GM13976 (cell line): ENCODE measurements at regions not wholly inside any gene's neighbourhood (a gene's known extent, or its start where the extent isn't known, plus 50 kb on each side); places are given as distances from the start of the nearest gene placed in this dataset.
"Not testable (repeated sequence)": the region's sequence is repeated elsewhere in the genome, so short reads cannot be mapped to it uniquely, and the experiment has no call there.

Experiments
- DNase-seq: peaks from one replicate; pipeline ENCODE4 v3.0.0; 2012; ENCODE audit warnings: low spot score
- in situ Hi-C: fragments of 300-500 bp; cut with MboI; formaldehyde crosslinking; loops from one replicate; pipeline ENCODE4 v1.12.0; 2022; ENCODE audit warnings: low sequenced_read_pairs, mixed read lengths, inconsistent platforms; ENCODE audit not compliant: unreplicated experiment
- TF ChIP-seq, protein P1 (sequence below): IDR thresholded peaks from 2 replicates; pipeline ENCODE4 v1.5.1; 2012; ENCODE audit warnings: borderline replicate concordance, mild to moderate bottlenecking; ENCODE audit not compliant: insufficient read depth; ENCODE audit errors: extremely low read depth, missing control alignments, control extremely low read depth

DNA sequence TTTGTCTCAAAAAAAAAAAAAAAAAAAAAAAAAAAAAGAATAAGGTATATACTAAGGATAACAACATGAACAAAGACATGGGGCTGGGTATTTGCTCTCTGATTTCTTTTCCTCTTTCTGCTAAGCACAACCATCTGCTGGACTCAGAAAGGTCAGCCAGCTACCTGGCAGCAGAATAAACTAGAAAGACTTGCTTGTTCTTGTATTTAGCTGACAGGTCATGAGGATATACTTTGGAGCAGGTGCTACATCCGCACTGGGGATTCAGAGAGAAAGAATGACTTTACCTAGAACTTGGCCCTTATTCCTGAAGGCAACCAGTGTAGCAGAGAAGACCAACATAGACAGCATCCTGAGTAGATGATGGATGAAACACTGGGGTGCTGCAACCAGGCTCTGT is 550.5 kb downstream of the NTRK3 start:
- in situ Hi-C loops, result no loop called here
- no peak for DNase-seq
- TF ChIP-seq, protein P1, sequence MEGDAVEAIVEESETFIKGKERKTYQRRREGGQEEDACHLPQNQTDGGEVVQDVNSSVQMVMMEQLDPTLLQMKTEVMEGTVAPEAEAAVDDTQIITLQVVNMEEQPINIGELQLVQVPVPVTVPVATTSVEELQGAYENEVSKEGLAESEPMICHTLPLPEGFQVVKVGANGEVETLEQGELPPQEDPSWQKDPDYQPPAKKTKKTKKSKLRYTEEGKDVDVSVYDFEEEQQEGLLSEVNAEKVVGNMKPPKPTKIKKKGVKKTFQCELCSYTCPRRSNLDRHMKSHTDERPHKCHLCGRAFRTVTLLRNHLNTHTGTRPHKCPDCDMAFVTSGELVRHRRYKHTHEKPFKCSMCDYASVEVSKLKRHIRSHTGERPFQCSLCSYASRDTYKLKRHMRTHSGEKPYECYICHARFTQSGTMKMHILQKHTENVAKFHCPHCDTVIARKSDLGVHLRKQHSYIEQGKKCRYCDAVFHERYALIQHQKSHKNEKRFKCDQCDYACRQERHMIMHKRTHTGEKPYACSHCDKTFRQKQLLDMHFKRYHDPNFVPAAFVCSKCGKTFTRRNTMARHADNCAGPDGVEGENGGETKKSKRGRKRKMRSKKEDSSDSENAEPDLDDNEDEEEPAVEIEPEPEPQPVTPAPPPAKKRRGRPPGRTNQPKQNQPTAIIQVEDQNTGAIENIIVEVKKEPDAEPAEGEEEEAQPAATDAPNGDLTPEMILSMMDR, result no peak

DNA sequence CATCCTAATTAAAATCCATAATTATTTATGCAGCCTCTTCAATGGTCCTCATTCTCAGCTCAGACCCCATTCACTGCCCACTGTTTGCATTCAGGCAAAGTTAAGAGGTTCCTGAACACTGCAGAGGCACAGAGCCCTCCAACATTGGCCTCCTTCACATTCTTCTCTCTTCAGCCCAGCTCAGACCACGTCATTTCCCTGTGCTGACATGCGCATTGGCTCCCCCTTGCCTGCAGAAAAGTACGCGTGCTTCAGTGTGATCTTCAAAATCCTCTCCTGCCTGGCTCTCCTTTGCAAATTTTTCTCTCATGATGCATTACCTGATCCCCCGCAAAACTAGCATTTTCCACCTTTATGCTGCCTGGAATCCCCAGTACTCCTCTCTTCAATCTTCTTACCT is 552.3 kb downstream of the NTRK3 start:
- no peak for DNase-seq
- TF ChIP-seq, protein P1, result no peak
- in situ Hi-C loops, result no loop called here

DNA sequence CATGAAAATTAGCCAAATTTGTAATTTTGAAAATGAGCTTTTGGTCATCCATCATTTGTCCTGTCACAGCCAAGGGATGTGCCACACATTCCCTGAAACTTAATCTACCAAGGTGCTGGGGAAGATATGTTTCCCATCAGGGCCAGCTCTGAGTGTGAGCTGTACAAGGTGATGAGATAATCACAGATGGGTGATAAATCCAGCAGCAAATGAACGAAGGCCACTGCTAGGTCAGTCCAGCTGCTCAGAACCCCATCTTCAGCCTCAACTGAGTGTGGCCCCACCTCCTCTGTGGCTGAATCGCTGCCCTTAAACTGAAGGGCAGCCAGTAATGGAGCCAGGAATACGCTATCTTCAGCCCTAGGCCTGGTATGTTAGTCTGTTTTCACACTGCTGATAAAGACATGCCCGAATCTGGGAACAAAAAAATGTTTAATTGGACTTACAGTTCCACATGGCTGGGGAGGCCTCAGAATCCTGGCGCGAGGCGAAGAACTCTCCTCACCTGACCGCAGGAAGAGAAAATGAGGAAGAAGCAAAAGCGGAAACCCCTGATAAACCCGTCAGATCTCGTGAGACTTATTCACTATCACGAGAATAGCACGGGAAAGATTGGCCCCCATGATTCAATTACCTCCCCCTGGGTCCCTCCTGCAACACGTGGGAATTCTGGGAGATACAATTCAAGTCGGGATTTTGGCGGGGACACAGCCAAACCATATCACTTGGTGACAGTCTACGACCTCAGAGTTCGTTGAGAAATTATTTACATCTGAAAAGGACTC is 553.0 kb downstream of the NTRK3 start:
- in situ Hi-C loops, result no loop called here

GRCh38 chr15:87702270-87702669 is 554.3 kb downstream of the NTRK3 start:
- TF ChIP-seq, protein P1, result no peak
- in situ Hi-C loops, result no loop called here
- DNase-seq, result no peak

More for the DNA sequence above, 553.0 kb downstream of the NTRK3 start:
- no peak for DNase-seq
- TF ChIP-seq, protein P1, result no peak

GRCh38 chr15:87698467-87698866 is 558.1 kb downstream of the NTRK3 start:
- DNase-seq, in situ Hi-C loops: not testable (repeated sequence)

DNA sequence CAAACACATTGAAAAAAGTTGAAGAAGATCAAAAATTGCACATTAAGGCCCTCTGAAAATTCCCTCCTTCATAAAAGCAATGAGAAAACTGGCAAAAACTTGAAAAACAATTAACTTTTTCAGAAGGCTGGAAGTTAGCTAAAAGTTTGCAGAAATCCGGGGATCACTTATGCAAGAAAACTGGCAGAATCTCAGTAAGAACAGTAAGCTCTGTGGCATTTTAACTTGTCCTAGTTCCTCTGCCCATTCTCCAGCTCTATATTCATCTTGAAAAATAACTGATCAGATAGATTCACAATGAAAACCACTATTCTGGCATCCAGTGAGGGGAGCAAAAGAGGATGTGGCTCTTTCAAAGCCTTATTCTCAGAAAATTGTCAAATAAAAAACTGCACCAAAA is 566.8 kb downstream of the NTRK3 start:
- in situ Hi-C loops, result no loop called here
- TF ChIP-seq, protein P1, result no peak
- no peak for DNase-seq

DNA sequence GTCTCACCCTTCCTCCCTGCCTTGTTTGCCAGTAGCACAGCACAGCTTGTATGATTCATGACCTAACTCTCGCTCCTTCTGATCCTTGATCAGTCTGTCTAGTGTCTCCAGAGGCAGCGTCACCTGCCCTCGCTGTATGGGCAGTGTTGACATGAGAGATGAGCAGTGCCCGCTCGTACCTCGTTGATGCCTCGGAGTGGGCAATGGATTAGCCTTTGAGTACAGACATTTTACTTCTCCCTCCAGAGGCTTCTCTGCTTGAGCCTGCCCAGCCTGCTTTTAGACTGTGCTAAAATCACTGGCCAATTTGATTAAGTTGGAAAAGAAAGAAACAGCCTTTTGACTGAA is 569.0 kb downstream of the NTRK3 start:
- TF ChIP-seq, protein P1, result no peak
- no peak for DNase-seq
- in situ Hi-C loops, result no loop called here
